WTC11 (cell line): ENCODE measurements at regions not wholly inside any gene's neighbourhood (a gene's known extent, or its start where the extent isn't known, plus 50 kb on each side); places are given as distances from the start of the nearest gene placed in this dataset.

ENCODE experiments used
- FOXJ3 ChIP-seq: sonication (generic); formaldehyde crosslinking; IDR thresholded peaks from 2 replicates; pipeline ENCODE4 v1.9.0; 2021; ENCODE audit warnings: missing genetic modification reagents, mild to moderate bottlenecking, borderline replicate concordance
- NFE2L1 ChIP-seq: sonication (generic); formaldehyde crosslinking; IDR thresholded peaks from 2 replicates; pipeline ENCODE4 v1.8.1; 2023; ENCODE audit warnings: missing genetic modification reagents
- NFYB ChIP-seq: sonication (generic); formaldehyde crosslinking; conservative IDR thresholded peaks from 2 replicates; pipeline ENCODE4 v1.8.0; 2022; ENCODE audit warnings: low read depth, missing genetic modification reagents
- RELA ChIP-seq: sonication (generic); formaldehyde crosslinking; IDR thresholded peaks from 2 replicates; pipeline ENCODE4 v1.8.1; 2022; ENCODE audit warnings: missing genetic modification reagents, mild to moderate bottlenecking, borderline replicate concordance
- RORB ChIP-seq: fragments of 250-450 bp; sonication (Bioruptor Pico); IDR thresholded peaks from 2 replicates; pipeline ENCODE4 v1.9.0; 2021; ENCODE audit warnings: mild to moderate bottlenecking
- SP1 ChIP-seq: sonication (generic); formaldehyde crosslinking; conservative IDR thresholded peaks from 2 replicates; pipeline ENCODE4 v1.8.1; 2022; ENCODE audit warnings: missing genetic modification reagents
- ZNF138 ChIP-seq: sonication (generic); formaldehyde crosslinking; conservative IDR thresholded peaks from 2 replicates; pipeline ENCODE4 v1.8.1; 2022; ENCODE audit warnings: mild to moderate bottlenecking, moderate library complexity, missing genetic modification reagents
- ZNF423 ChIP-seq: fragments of 250-450 bp; sonication (Bioruptor Pico); IDR thresholded peaks from 2 replicates; pipeline ENCODE4 v2.1.2; 2022; ENCODE audit warnings: mild to moderate bottlenecking, moderate library complexity
- TF ChIP-seq, protein P1 (sequence below): fragments of 200-600 bp; IDR thresholded peaks from 2 replicates; pipeline ENCODE4 v1.8.0; 2022; ENCODE audit warnings: antibody characterized with exemption
- TF ChIP-seq, protein P2 (sequence below): sonication (generic); formaldehyde crosslinking; conservative IDR thresholded peaks from 2 replicates; pipeline ENCODE4 v1.8.1; 2022; ENCODE audit warnings: mild to moderate bottlenecking, missing genetic modification reagents
- TF ChIP-seq, protein P3 (sequence below): sonication (generic); formaldehyde crosslinking; IDR thresholded peaks from 2 replicates; pipeline ENCODE4 v1.8.1; 2022; ENCODE audit warnings: low read depth, missing genetic modification reagents, borderline replicate concordance
- TF ChIP-seq, protein P4 (sequence below): sonication (generic); formaldehyde crosslinking; IDR thresholded peaks from 2 replicates; pipeline ENCODE4 v1.8.0; 2022; ENCODE audit warnings: missing genetic modification reagents
- TF ChIP-seq, protein P5 (sequence below): sonication (generic); formaldehyde crosslinking; IDR thresholded peaks from 2 replicates; pipeline ENCODE4 v1.8.0; 2022; ENCODE audit warnings: mild to moderate bottlenecking, missing genetic modification reagents

DNA sequence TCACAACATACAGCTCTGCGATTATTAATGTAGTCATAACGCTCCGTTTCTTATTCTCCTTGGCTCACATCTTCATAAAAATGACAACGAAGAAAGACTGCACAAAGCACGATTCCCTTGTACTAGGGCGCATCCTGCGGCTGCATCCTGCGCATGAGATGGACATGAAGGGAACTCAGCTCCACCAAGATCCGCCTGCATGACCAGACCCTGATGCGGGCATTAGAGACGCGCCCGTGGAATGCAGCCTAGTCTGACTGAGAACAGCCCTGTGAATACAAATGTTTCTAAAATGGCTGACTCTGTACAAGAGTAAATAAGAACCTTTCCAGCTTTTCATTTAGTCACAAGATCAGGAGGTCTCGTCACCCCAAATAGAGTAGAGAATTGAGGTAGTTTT, 422.2 kb downstream of the NOVA1 start:
- TF ChIP-seq, protein P1, sequence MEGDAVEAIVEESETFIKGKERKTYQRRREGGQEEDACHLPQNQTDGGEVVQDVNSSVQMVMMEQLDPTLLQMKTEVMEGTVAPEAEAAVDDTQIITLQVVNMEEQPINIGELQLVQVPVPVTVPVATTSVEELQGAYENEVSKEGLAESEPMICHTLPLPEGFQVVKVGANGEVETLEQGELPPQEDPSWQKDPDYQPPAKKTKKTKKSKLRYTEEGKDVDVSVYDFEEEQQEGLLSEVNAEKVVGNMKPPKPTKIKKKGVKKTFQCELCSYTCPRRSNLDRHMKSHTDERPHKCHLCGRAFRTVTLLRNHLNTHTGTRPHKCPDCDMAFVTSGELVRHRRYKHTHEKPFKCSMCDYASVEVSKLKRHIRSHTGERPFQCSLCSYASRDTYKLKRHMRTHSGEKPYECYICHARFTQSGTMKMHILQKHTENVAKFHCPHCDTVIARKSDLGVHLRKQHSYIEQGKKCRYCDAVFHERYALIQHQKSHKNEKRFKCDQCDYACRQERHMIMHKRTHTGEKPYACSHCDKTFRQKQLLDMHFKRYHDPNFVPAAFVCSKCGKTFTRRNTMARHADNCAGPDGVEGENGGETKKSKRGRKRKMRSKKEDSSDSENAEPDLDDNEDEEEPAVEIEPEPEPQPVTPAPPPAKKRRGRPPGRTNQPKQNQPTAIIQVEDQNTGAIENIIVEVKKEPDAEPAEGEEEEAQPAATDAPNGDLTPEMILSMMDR = no peak
- TF ChIP-seq NFYB (CRISPR knock-in tag) (no peak), NFE2L1 (CRISPR knock-in tag) (no peak), FOXJ3 (CRISPR knock-in tag) (no peak), SP1 (CRISPR knock-in tag) (no peak), ZNF138 (CRISPR knock-in tag) (no peak), RELA (CRISPR knock-in tag) (no peak), RORB (CRISPR knock-in tag) (no peak), ZNF423 (no peak)
- TF ChIP-seq, protein P2, sequence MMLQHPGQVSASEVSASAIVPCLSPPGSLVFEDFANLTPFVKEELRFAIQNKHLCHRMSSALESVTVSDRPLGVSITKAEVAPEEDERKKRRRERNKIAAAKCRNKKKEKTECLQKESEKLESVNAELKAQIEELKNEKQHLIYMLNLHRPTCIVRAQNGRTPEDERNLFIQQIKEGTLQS (CRISPR knock-in tag) = no peak
- TF ChIP-seq, protein P3, sequence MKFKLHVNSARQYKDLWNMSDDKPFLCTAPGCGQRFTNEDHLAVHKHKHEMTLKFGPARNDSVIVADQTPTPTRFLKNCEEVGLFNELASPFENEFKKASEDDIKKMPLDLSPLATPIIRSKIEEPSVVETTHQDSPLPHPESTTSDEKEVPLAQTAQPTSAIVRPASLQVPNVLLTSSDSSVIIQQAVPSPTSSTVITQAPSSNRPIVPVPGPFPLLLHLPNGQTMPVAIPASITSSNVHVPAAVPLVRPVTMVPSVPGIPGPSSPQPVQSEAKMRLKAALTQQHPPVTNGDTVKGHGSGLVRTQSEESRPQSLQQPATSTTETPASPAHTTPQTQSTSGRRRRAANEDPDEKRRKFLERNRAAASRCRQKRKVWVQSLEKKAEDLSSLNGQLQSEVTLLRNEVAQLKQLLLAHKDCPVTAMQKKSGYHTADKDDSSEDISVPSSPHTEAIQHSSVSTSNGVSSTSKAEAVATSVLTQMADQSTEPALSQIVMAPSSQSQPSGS (CRISPR knock-in tag) = no peak
- TF ChIP-seq, protein P4, sequence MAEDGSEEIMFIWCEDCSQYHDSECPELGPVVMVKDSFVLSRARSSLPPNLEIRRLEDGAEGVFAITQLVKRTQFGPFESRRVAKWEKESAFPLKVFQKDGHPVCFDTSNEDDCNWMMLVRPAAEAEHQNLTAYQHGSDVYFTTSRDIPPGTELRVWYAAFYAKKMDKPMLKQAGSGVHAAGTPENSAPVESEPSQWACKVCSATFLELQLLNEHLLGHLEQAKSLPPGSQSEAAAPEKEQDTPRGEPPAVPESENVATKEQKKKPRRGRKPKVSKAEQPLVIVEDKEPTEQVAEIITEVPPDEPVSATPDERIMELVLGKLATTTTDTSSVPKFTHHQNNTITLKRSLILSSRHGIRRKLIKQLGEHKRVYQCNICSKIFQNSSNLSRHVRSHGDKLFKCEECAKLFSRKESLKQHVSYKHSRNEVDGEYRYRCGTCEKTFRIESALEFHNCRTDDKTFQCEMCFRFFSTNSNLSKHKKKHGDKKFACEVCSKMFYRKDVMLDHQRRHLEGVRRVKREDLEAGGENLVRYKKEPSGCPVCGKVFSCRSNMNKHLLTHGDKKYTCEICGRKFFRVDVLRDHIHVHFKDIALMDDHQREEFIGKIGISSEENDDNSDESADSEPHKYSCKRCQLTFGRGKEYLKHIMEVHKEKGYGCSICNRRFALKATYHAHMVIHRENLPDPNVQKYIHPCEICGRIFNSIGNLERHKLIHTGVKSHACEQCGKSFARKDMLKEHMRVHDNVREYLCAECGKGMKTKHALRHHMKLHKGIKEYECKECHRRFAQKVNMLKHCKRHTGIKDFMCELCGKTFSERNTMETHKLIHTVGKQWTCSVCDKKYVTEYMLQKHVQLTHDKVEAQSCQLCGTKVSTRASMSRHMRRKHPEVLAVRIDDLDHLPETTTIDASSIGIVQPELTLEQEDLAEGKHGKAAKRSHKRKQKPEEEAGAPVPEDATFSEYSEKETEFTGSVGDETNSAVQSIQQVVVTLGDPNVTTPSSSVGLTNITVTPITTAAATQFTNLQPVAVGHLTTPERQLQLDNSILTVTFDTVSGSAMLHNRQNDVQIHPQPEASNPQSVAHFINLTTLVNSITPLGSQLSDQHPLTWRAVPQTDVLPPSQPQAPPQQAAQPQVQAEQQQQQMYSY (CRISPR knock-in tag) = no peak
- TF ChIP-seq, protein P5, sequence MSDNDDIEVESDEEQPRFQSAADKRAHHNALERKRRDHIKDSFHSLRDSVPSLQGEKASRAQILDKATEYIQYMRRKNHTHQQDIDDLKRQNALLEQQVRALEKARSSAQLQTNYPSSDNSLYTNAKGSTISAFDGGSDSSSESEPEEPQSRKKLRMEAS = no peak
